ENCODE measurements at regions not wholly inside any gene's neighbourhood (a gene's known extent, or its start where the extent isn't known, plus 50 kb on each side); places are given as distances from the start of the nearest gene placed in this dataset.

- no peak for DNase-seq
Observed at GRCh38 chr17:63134867-63135266, 168.8 kb downstream of the TANC2 start.

- no peak for DNase-seq
Observed at GRCh38 chr17:63136369-63137012, 170.5 kb downstream of the TANC2 start.

GRCh38 chr17:63137163-63137562 lies 171.1 kb downstream of the TANC2 start:
- no peak for DNase-seq

GRCh38 chr17:63138713-63139112 lies 172.7 kb downstream of the TANC2 start:
- no peak for DNase-seq

GRCh38 chr17:63139356-63139755 lies 173.3 kb downstream of the TANC2 start:
- DNase-seq: no peak

GRCh38 chr17:63140255-63140654 lies 174.2 kb downstream of the TANC2 start:
- peak; percentile 17 for DNase-seq

- DNase-seq: no peak
Observed at GRCh38 chr17:63142836-63143235, 176.8 kb downstream of the TANC2 start.

- DNase-seq: no peak
Observed at GRCh38 chr17:63150490-63150889, 184.5 kb downstream of the TANC2 start.

- DNase-seq: no peak
Observed at GRCh38 chr17:63150994-63151464, 185.0 kb downstream of the TANC2 start.

GRCh38 chr17:63151941-63152523 lies 186.0 kb downstream of the TANC2 start:
- no peak for DNase-seq

- no peak for DNase-seq
Observed at GRCh38 chr17:63153488-63153887, 187.5 kb downstream of the TANC2 start.

GRCh38 chr17:63154586-63155244 lies 188.7 kb downstream of the TANC2 start:
- DNase-seq: no peak

GRCh38 chr17:63156986-63157385 lies 191.0 kb downstream of the TANC2 start:
- DNase-seq: no peak

- DNase-seq: no peak
Observed at GRCh38 chr17:63162406-63163157, 196.5 kb downstream of the TANC2 start.

GRCh38 chr17:63163158-63163520 lies 197.1 kb downstream of the TANC2 start:
- DNase-seq: no peak

- DNase-seq: no peak
Observed at GRCh38 chr17:63165400-63165799, 199.4 kb downstream of the TANC2 start.

- no peak for DNase-seq
Observed at GRCh38 chr17:63170795-63171194, 204.8 kb downstream of the TANC2 start.

GRCh38 chr17:63171428-63172393 lies 205.7 kb downstream of the TANC2 start:
- DNase-seq: no peak

GRCh38 chr17:63173450-63173849 lies 207.4 kb downstream of the TANC2 start:
- no peak for DNase-seq

GRCh38 chr17:63173903-63174302 lies 207.9 kb downstream of the TANC2 start:
- DNase-seq: no peak

- DNase-seq: no peak
Observed at GRCh38 chr17:63178530-63178929, 212.5 kb downstream of the TANC2 start.

- no peak for DNase-seq
Observed at GRCh38 chr17:63181856-63182255, 215.8 kb downstream of the TANC2 start.
